Hepatocyte (in vitro differentiated cells): ENCODE measurements at regions not wholly inside any gene's neighbourhood (a gene's known extent, or its start where the extent isn't known, plus 50 kb on each side); places are given as distances from the start of the nearest gene placed in this dataset.

Experiments used
- DNase-seq: peaks from one replicate; pipeline ENCODE4 v3.0.0-alpha.2; 2016; ENCODE audit warnings: low spot score
- H2AFZ ChIP-seq: fragments of 200-600 bp; sonication (generic); 2 replicates; pipeline ENCODE4 v1.6.0; 2016; ENCODE audit warnings: antibody characterized with exemption, mild to moderate bottlenecking
- H3K27ac ChIP-seq: fragments of 200-600 bp; sonication (generic); 2 replicates; pipeline ENCODE4 v1.5.1; 2016; ENCODE audit warnings: mild to moderate bottlenecking
- H3K27me3 ChIP-seq: fragments of 200-600 bp; sonication (generic); 2 replicates; pipeline ENCODE4 v1.6.1; 2016
- H3K36me3 ChIP-seq: fragments of 200-600 bp; sonication (generic); replicated peaks from 2 replicates; pipeline ENCODE4 v1.5.1; 2016; ENCODE audit warnings: low read depth; ENCODE audit not compliant: insufficient read depth
- H3K4me1 ChIP-seq: fragments of 200-600 bp; sonication (generic); 2 replicates; pipeline ENCODE4 v1.5.1; 2016; ENCODE audit warnings: mild to moderate bottlenecking, moderate library complexity; ENCODE audit not compliant: insufficient read depth
- H3K4me2 ChIP-seq: fragments of 200-600 bp; sonication (generic); 2 replicates; pipeline ENCODE4 v1.6.0; 2016
- H3K4me3 ChIP-seq: fragments of 200-600 bp; sonication (generic); 2 replicates; pipeline ENCODE4 v1.5.1; 2016; ENCODE audit warnings: mild to moderate bottlenecking
- H3K79me2 ChIP-seq: fragments of 200-600 bp; sonication (generic); 2 replicates; pipeline ENCODE4 v1.6.0; 2017; ENCODE audit warnings: mild to moderate bottlenecking
- H3K9me2 ChIP-seq: fragments of 200-600 bp; sonication (generic); replicated peaks from 2 replicates; pipeline ENCODE4 v1.6.0; 2017; ENCODE audit warnings: mild to moderate bottlenecking; ENCODE audit not compliant: insufficient read depth
- H3K9me3 ChIP-seq: fragments of 200-600 bp; sonication (generic); 2 replicates; pipeline ENCODE4 v1.5.1; 2016; ENCODE audit warnings: low read depth, mild to moderate bottlenecking
- H4K20me1 ChIP-seq: fragments of 200-600 bp; sonication (generic); 2 replicates; pipeline ENCODE4 v1.6.0; 2016; ENCODE audit warnings: mild to moderate bottlenecking; ENCODE audit not compliant: insufficient read depth, poor library complexity, severe bottlenecking
- CTCF ChIP-seq: fragments of 200-600 bp; sonication (generic); IDR thresholded peaks from 2 replicates; pipeline ENCODE4 v1.5.1; 2016; ENCODE audit warnings: antibody characterized with exemption, mild to moderate bottlenecking; ENCODE audit not compliant: poor library complexity
- EZH2 ChIP-seq: fragments of 200-600 bp; sonication (generic); IDR thresholded peaks from 2 replicates; pipeline ENCODE4 v1.6.1; 2016; ENCODE audit warnings: antibody characterized with exemption, mild to moderate bottlenecking, borderline replicate concordance
- EZH2phosphoT487 ChIP-seq: fragments of 200-600 bp; sonication (generic); IDR thresholded peaks from one replicate; pipeline ENCODE4 v1.6.1; 2018; ENCODE audit warnings: antibody characterized with exemption, mild to moderate bottlenecking, low read depth, moderate library complexity; ENCODE audit not compliant: unreplicated experiment, severe bottlenecking
- WGBS: methylation state at CpG from one replicate; pipeline ENCODE4 v1.1.6; 2016; ENCODE audit warnings: low lambda C conversion rate; ENCODE audit errors: missing lambda C conversion rate; 5-methylcytosine and 5-hydroxymethylcytosine counted together

GRCh38 chr5:42321785-42322184, 101.5 kb upstream of the GHR start:
- TF ChIP-seq CTCF (no peak), EZH2 (no peak)
- Histone ChIP-seq H4K20me1 (no peaks in the 10 kb centered on the region), H2AFZ (no peak overlapping the region), H3K27ac (no peak overlapping the region), H3K9me2 (no peaks in the 10 kb centered on the region), H3K4me2 (no peak overlapping the region), H3K36me3 (no peaks in the 10 kb centered on the region), H3K79me2 (no peaks in the 10 kb centered on the region), H3K9me3 (peaks cover 11% of the 10 kb centered on the region), H3K27me3 (no peaks in the 10 kb centered on the region), H3K4me1 (no peaks in the 10 kb centered on the region), H3K4me3 (no peak overlapping the region)
- DNase-seq: no peak
- 76% methylated on average over 1 of the region's 1 CpG for WGBS

- no peaks in the 10 kb centered on the region for H3K9me2 ChIP-seq
- no peak overlapping the region for H2AFZ ChIP-seq
- H3K4me2 ChIP-seq: no peak overlapping the region
- H3K4me1 ChIP-seq: no peaks in the 10 kb centered on the region
- no peak for DNase-seq
- H3K27me3 ChIP-seq: no peaks in the 10 kb centered on the region
- no peaks in the 10 kb centered on the region for H3K79me2 ChIP-seq
- WGBS: 91% methylated on average over 3 of the region's 3 CpGs
- no peak overlapping the region for H3K27ac ChIP-seq
- H4K20me1 ChIP-seq: no peaks in the 10 kb centered on the region
- H3K4me3 ChIP-seq: no peak overlapping the region
- no peaks in the 10 kb centered on the region for H3K9me3 ChIP-seq
- no peak for TF ChIP-seq EZH2
- TF ChIP-seq CTCF: no peak
- no peak for TF ChIP-seq EZH2phosphoT487
- no peaks in the 10 kb centered on the region for H3K36me3 ChIP-seq
These were observed 86.1 kb upstream of the GHR start for GRCh38 chr5:42337143-42337542.

- Histone ChIP-seq H3K9me2 (no peaks in the 10 kb centered on the region), H3K79me2 (no peaks in the 10 kb centered on the region), H3K4me1 (no peaks in the 10 kb centered on the region), H4K20me1 (no peaks in the 10 kb centered on the region), H3K9me3 (no peaks in the 10 kb centered on the region), H3K27me3 (no peaks in the 10 kb centered on the region), H3K4me2 (no peak overlapping the region), H3K4me3 (no peak overlapping the region), H2AFZ (no peak overlapping the region), H3K27ac (no peak overlapping the region), H3K36me3 (no peaks in the 10 kb centered on the region)
- TF ChIP-seq CTCF: no peak
- no peak for TF ChIP-seq EZH2phosphoT487
- no peak for TF ChIP-seq EZH2
- WGBS: 89% methylated on average over 3 of the region's 3 CpGs
- DNase-seq: no peak
These were observed 85.6 kb upstream of the GHR start for GRCh38 chr5:42337607-42338006.

GRCh38 chr5:42338136-42338535, 85.1 kb upstream of the GHR start:
- TF ChIP-seq CTCF (no peak), EZH2phosphoT487 (no peak), EZH2 (no peak)
- Histone ChIP-seq H3K27ac (no peak overlapping the region), H3K4me2 (no peak overlapping the region), H4K20me1 (no peaks in the 10 kb centered on the region), H3K9me2 (no peaks in the 10 kb centered on the region), H3K36me3 (no peaks in the 10 kb centered on the region), H3K27me3 (no peaks in the 10 kb centered on the region), H3K4me1 (no peaks in the 10 kb centered on the region), H3K79me2 (no peaks in the 10 kb centered on the region), H3K9me3 (no peaks in the 10 kb centered on the region), H3K4me3 (no peak overlapping the region), H2AFZ (no peak overlapping the region)
- WGBS: 79% methylated on average over 1 of the region's 1 CpG
- DNase-seq: no peak
